Breast epithelium (tissue), 4 donors: ENCODE measurements at regions not wholly inside any gene's neighbourhood (a gene's known extent, or its start where the extent isn't known, plus 50 kb on each side); places are given as distances from the start of the nearest gene placed in this dataset.

Experiments used
- DNase-seq, 2 donors: peaks; one replicate each; pipeline ENCODE4 v3.0.0-alpha.2; 2019; ENCODE audit warnings: low spot score in 2 of 2
- H3K27ac ChIP-seq, 2 donors: fragments of 200-600 bp; sonication (generic) in 1 of 2; one replicate each; pipeline ENCODE4 v1.5.1; 2016 to 2019; ENCODE audit warnings: mild to moderate bottlenecking in 1 of 2
- H3K27me3 ChIP-seq, 2 donors: fragments of 200-600 bp; sonication (generic) in 1 of 2; one replicate each; pipeline versions ENCODE4 v1.5.1 to v1.6.0; 2017 to 2019; ENCODE audit warnings: control low read depth in 1 of 2, mild to moderate bottlenecking in 1 of 2
- H3K36me3 ChIP-seq: fragments of 200-600 bp; one replicate; pipeline ENCODE4 v1.5.1; 2019
- H3K4me1 ChIP-seq, 2 donors: fragments of 200-600 bp; sonication (generic); one replicate each; pipeline ENCODE4 v1.5.1; 2016 to 2019; ENCODE audit warnings: control low read depth in 1 of 2
- H3K4me3 ChIP-seq, 3 donors: fragments of 200-600 bp; sonication (generic); 1 replicate in 2 of 3; 2 replicates in 1 of 3; pipeline ENCODE4 v1.5.1; 2016 to 2019; ENCODE audit warnings: mild to moderate bottlenecking in 3 of 3, moderate library complexity in 2 of 3
- H3K9me3 ChIP-seq, 2 donors: fragments of 200-600 bp; sonication (generic) in 1 of 2; one replicate each; pipeline ENCODE4 v1.5.1; 2016 to 2019; ENCODE audit warnings: control low read depth in 1 of 2
- CTCF ChIP-seq, 3 donors: fragments of 450-650 bp; IDR thresholded peaks; one replicate each; pipeline ENCODE4 v1.5.1; 2016 to 2017; ENCODE audit warnings: antibody characterized with exemption in 3 of 3, mild to moderate bottlenecking in 3 of 3, moderate library complexity in 3 of 3
- POLR2A ChIP-seq: fragments of 450-650 bp; IDR thresholded peaks from one replicate; pipeline ENCODE4 v1.6.1; 2016; ENCODE audit warnings: antibody characterized with exemption, mild to moderate bottlenecking, moderate library complexity
- POLR2AphosphoS5 ChIP-seq, 3 donors: sonication (generic); formaldehyde crosslinking; IDR thresholded peaks; one replicate each; pipeline ENCODE4 v1.6.1; 2017; ENCODE audit warnings: antibody characterized with exemption in 3 of 3
- intact Hi-C: fragments of 100-400 bp; cut with DNase I; formaldehyde crosslinking; loops from one replicate; pipeline ENCODE4 v1.15.1; 2023; ENCODE audit warnings: low total_unique reads

- no peaks in the 10 kb centered on the region for H3K9me3 ChIP-seq
- no peak overlapping the region for H3K27ac ChIP-seq
- H3K4me1 ChIP-seq, result no peaks in the 10 kb centered on the region
- no peaks in the 10 kb centered on the region for H3K36me3 ChIP-seq
- no peaks in the 10 kb centered on the region for H3K27me3 ChIP-seq
- intact Hi-C loops, result no loop called here
- H3K4me3 ChIP-seq, result no peak overlapping the region
- TF ChIP-seq POLR2AphosphoS5 (IDR thresholded peaks at IDR 0.05) (no peak), POLR2A (no peak), CTCF (IDR thresholded peaks at IDR 0.05) (no peak)
- peak; percentile 9 to 34 for DNase-seq
Observed at GRCh38 chr15:100781061-100781960, 98.3 kb upstream of the ALDH1A3 start.

- Histone ChIP-seq H3K4me1 (no peaks in the 10 kb centered on the region), H3K9me3 (no peaks in the 10 kb centered on the region), H3K27me3 (no peaks in the 10 kb centered on the region), H3K4me3 (no peak overlapping the region), H3K36me3 (no peaks in the 10 kb centered on the region), H3K27ac (no peak overlapping the region)
- intact Hi-C loops, result no loop called here
- peak; percentile 9 to 25 for DNase-seq
- no peak for TF ChIP-seq POLR2AphosphoS5 (IDR thresholded peaks at IDR 0.05)
- no peak for TF ChIP-seq POLR2A
Observed at GRCh38 chr15:100781961-100782530, 97.6 kb upstream of the ALDH1A3 start.

GRCh38 chr15:100783291-100783690, 96.3 kb upstream of the ALDH1A3 start:
- Histone ChIP-seq H3K27ac (no peak overlapping the region), H3K4me3 (no peak overlapping the region), H3K4me1 (no peaks in the 10 kb centered on the region), H3K27me3 (no peaks in the 10 kb centered on the region), H3K9me3 (no peaks in the 10 kb centered on the region), H3K36me3 (no peaks in the 10 kb centered on the region)
- intact Hi-C loops, result no loop called here
- no peak for DNase-seq
- no peak for TF ChIP-seq POLR2A
- no peak for TF ChIP-seq CTCF (IDR thresholded peaks at IDR 0.05)
- no peak for TF ChIP-seq POLR2AphosphoS5 (IDR thresholded peaks at IDR 0.05)

GRCh38 chr15:100783760-100784492, 95.7 kb upstream of the ALDH1A3 start:
- Histone ChIP-seq H3K4me1 (no peaks in the 10 kb centered on the region), H3K9me3 (no peaks in the 10 kb centered on the region), H3K27me3 (no peaks in the 10 kb centered on the region), H3K4me3 (no peak overlapping the region), H3K36me3 (no peaks in the 10 kb centered on the region), H3K27ac (no peak overlapping the region)
- TF ChIP-seq CTCF (IDR thresholded peaks at IDR 0.05) (no peak), POLR2A (no peak), POLR2AphosphoS5 (IDR thresholded peaks at IDR 0.05) (no peak)
- peak; percentile 7 to 28 for DNase-seq
- intact Hi-C loops, result no loop called here

- H3K4me3 ChIP-seq, result no peak overlapping the region
- DNase-seq, result peak in 1 of 2 donors; percentile 15
- no peaks in the 10 kb centered on the region for H3K9me3 ChIP-seq
- no peak for TF ChIP-seq POLR2A
- TF ChIP-seq POLR2AphosphoS5 (IDR thresholded peaks at IDR 0.05), result no peak
- no peak for TF ChIP-seq CTCF (IDR thresholded peaks at IDR 0.05)
- no peak overlapping the region for H3K27ac ChIP-seq
- no peaks in the 10 kb centered on the region for H3K27me3 ChIP-seq
- H3K4me1 ChIP-seq, result no peaks in the 10 kb centered on the region
- no peaks in the 10 kb centered on the region for H3K36me3 ChIP-seq
- intact Hi-C loops, result no loop called here
Observed at GRCh38 chr15:100784493-100785180, 95.0 kb upstream of the ALDH1A3 start.
